GM12873 (cell line): ENCODE measurements at regions not wholly inside any gene's neighbourhood (a gene's known extent, or its start where the extent isn't known, plus 50 kb on each side); places are given as distances from the start of the nearest gene placed in this dataset.

ENCODE experiments used
- CTCF ChIP-seq: IDR thresholded peaks from 2 replicates; pipeline ENCODE4 v1.5.1; 2012; ENCODE audit warnings: low read depth, mild to moderate bottlenecking, moderate library complexity, low read length, control low read depth; ENCODE audit not compliant: insufficient read depth; ENCODE audit errors: missing control alignments

GRCh38 chr19:28293685-28294084 is 919.3 kb downstream of the UQCRFS1 start:
- TF ChIP-seq CTCF = no peak

GRCh38 chr19:28292822-28293500 is 920.0 kb downstream of the UQCRFS1 start:
- TF ChIP-seq CTCF = no peak

GRCh38 chr19:28291874-28292273 is 921.1 kb downstream of the UQCRFS1 start:
- no peak for TF ChIP-seq CTCF

GRCh38 chr19:28290963-28291657 is 921.8 kb downstream of the UQCRFS1 start:
- TF ChIP-seq CTCF = no peak

- no peak for TF ChIP-seq CTCF
Measured at GRCh38 chr19:28289295-28290063, 923.5 kb downstream of the UQCRFS1 start.

GRCh38 chr19:28288572-28289264 is 924.2 kb downstream of the UQCRFS1 start:
- TF ChIP-seq CTCF = no peak

GRCh38 chr19:28285917-28286316 is 927.0 kb downstream of the UQCRFS1 start:
- TF ChIP-seq CTCF = no peak
